Activated CD4-positive, alpha-beta T cell treated with anti-CD3 and anti-CD28 coated beads, Interleukin-2, Interleukin-6, amounts not matched to agents 100 ng/mL and 50 ng/mL, durations not matched to agents 16 hours and 8 hours (primary cell): ENCODE measurements at regions not wholly inside any gene's neighbourhood (a gene's known extent, or its start where the extent isn't known, plus 50 kb on each side); places are given as distances from the start of the nearest gene placed in this dataset.

Source experiments
- DNase-seq: peaks from one replicate; pipeline ENCODE4 v3.0.0-alpha.2; 2020

DNA sequence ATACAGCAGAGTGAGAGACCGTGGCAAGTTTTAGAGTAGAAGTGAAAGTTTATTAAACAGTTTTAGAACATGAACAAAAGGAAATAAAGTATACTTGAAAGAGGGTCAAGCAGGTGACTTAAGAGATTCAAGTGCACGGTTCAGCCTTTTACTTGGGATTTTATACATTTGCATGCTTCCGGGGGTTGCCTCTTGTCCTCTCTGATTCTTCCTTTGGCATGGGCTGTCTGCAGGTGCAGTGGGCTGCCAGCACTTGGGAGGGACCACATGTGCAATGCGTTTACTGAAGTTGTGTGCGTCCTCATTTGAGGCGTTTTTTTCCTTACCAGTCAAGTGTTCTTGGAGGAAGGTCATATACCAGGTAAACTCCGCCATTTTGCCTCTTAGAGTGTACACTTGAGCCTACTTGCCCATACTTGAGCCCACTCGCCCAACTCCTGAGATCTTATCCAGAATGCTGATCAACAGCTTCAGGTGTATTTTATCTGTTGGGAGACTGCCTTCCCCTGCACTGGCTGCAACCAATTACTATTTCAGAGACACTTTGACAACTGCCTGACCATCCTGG is 195.2 kb downstream of the IRX5 start:
- no peak for DNase-seq

DNA sequence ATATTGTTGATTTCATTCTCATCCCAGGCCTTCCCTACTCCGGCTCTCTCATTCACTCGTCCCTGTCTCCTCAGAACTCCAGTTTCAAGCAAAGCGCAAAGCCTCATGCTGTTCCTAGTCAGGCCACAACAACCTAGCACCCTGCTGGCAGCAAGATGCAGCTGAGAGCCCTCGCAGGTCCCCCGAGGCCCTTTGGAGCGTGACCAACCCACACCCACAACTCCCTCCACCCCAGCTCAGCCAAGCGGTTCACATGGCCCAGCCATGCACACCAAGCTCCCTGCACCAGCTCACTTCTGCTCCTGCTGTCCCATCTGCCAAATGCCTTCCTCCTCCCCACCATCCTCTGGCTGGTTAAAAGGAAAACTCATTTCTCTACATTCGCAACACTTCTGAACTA is 195.8 kb downstream of the IRX5 start:
- DNase-seq, result no peak

- no peak for DNase-seq
Measured at GRCh38 chr16:55130456-55130855, 193.5 kb upstream of the IRX6 start.

DNA sequence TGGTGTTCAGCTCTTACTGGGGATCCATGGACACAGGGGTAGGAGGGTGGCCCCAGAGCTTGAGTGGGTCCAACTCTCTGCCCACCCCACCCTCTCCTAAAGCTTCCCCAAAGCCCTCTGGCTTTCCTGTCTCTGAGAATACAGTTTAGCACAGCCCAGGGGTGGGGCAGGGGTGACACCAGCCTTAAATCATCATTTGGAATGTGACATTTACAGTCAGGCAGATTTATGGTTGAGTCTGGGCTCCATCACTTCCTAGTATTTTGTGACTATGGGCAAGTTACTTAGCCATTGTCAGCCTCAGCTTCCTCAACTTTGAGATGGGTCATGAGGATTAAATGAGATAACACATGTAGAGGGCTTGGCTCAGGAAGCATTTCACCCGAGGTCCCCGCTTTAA is 193.1 kb upstream of the IRX6 start:
- DNase-seq, result no peak

GRCh38 chr16:55133654-55134053 is 190.3 kb upstream of the IRX6 start:
- no peak for DNase-seq

GRCh38 chr16:55136356-55137150 is 187.4 kb upstream of the IRX6 start:
- DNase-seq, result no peak

DNA sequence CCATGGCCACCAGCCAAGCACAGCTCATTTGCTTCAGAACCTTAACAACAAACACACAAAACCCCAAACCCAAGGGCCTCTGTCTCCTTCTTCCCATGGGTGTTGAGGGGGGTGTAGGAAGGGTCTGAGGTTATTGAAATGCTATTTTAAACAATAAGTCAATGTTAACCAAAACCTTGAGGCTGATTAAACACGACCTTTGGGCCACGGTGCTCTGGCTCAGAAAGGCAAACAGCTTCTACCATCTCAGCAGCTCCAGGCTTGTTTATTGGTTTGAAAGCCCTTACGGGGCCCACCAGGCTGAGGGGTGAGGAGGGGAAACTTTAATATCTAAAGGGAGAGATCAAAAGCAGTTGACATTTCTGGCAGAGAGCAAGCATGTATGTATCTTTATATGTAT is 185.7 kb upstream of the IRX6 start:
- no peak for DNase-seq

- DNase-seq, result no peak
Measured at GRCh38 chr16:55142405-55142804, 181.6 kb upstream of the IRX6 start.

DNA sequence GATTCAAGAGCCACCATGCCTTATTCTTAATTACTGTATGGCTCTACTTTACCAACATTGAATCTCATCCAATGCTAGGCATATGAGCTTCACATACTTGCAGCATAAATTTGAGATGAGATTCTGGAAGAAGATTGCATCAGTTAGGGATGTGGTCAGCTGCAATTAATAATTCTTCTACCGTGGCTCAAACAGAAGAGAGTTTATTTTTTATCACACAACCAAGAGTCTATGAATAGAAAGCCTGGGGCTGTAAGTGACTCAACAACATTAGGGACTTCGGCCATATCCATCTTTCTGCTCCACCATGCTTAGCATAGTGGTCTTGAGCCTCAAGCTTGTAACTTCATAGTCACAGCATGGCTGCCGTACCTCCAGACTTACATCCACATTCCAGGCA is 179.4 kb upstream of the IRX6 start:
- DNase-seq, result no peak

- no peak for DNase-seq
Measured at GRCh38 chr16:55145771-55146603, 178.0 kb upstream of the IRX6 start.

DNA sequence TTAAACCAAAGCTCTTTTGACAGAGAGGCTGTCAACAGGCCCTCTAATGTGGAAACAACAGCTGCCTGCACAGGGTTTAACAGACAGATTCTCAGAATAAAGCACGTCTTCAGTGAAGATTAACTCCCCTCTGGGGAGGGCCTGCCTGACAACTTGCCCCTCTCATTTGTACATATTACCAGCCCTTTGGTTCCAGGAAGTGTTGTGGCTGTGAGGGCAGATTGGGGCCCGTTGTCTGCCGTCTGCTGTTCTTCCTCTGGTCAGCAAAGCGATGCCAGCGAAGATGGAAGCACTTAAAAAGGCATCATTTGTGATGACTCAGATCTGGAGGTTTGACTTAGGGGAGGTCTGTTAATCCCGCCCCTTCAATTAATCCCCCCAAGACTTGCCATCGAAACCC is 177.0 kb upstream of the IRX6 start:
- no peak for DNase-seq

GRCh38 chr16:55147396-55147795 is 176.6 kb upstream of the IRX6 start:
- no peak for DNase-seq

DNA sequence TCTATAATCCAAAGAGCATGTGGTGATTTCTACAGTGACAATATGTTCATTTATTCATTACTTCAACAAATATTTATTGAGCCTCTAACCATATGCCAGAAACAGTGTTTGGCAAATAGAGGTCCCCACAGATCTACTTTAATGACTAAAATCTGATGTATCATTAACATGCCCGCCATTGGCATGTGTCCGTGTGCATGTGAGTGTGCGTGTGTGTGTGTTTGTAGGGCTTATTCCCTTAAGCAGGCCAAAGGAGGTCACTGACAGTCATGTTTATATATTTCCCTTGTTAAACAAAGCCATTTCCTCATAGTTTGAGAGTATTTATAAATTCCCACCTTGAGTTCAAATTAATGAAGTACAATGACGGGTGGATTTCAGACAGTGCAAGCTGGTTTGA is 174.4 kb upstream of the IRX6 start:
- no peak for DNase-seq

- DNase-seq, result no peak
Measured at GRCh38 chr16:55151561-55152305, 172.3 kb upstream of the IRX6 start.

DNA sequence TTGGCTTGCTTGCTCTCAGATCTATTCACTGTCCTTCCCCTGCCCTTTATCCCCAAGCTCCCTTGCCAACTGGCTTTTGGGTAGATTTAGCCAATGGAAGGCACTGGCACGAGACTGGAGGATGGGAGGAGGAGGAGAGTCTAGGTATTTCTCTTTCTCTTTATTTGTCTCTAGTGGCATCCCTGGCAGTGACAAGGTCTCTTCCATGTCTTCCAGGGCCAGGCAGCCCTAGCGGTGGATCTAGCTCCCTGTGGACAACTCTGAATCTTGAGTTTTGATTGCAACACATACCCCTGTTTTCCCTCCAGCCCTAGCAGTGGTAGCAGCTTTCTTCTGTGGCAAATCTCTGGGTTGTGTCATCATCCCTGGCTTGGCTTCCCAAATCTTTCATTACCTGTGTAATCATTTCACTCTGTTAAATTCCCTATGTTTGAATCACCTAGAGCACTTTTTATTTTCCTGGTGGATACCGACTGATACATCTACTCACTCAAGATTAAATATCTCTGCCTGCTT is 171.1 kb upstream of the IRX6 start:
- DNase-seq, result no peak

GRCh38 chr16:55154262-55154661 is 169.7 kb upstream of the IRX6 start:
- DNase-seq, result no peak

DNA sequence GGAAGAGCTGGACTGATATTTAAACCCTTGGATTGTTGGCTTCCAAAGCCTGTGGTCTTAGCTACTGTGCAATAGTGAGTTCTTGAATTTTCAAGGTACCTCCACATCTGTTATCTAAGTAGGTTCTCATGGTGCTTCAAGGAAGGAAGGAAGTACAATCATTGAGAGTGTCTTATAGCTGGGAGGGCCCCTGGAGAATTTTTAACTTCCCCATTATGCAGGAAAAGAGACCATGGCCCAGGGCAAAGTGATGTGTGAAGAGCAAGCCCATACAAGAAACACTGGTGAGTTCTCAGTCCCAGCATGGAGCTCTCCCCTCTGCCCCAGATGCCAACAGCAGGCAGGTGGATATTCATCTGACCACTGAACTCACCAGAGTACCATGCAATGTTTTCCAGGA is 169.0 kb upstream of the IRX6 start:
- no peak for DNase-seq

DNA sequence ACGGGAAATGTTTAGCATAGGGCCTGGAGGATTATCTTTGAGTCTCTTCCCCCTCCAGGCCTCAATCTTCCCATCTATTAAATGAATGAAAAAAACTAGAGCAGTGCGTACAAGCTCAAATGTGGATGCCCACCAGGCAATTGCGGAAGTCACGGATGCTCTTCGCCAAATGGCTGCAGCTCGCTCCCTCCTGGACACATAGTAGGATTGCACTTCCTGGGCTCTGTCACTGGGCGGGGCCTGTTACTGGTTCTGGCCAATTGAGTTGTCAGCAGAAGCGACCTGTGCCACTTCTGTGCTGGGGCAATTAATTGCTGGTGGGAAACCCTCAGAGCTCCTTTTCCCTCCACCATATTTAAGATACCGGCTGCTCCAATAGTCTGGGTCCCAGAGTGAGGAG is 168.2 kb upstream of the IRX6 start:
- DNase-seq, result no peak

- no peak for DNase-seq
Measured at GRCh38 chr16:55169780-55170179, 154.2 kb upstream of the IRX6 start.

GRCh38 chr16:55171241-55171640 is 152.8 kb upstream of the IRX6 start:
- no peak for DNase-seq

DNA sequence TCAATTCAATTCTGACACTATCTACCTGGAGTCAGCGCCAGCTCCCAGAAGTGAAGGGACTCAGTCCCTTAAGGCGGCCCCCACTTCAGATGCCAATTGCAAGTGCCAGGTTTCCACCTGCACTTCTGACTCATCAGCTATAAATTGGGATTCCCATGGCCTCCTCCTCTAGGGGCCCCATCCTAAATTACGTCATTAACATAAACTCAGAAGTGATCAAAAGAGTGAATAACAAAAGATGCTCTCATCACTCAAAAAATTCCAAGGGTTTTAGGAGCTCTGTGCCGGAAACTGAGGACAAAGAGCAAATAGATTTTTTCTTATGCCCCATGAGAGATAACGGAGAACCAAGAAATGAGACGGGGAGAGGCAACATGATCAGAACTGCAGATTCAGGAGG is 148.6 kb upstream of the IRX6 start:
- DNase-seq, result no peak

- no peak for DNase-seq
Measured at GRCh38 chr16:55176901-55177300, 147.1 kb upstream of the IRX6 start.

DNA sequence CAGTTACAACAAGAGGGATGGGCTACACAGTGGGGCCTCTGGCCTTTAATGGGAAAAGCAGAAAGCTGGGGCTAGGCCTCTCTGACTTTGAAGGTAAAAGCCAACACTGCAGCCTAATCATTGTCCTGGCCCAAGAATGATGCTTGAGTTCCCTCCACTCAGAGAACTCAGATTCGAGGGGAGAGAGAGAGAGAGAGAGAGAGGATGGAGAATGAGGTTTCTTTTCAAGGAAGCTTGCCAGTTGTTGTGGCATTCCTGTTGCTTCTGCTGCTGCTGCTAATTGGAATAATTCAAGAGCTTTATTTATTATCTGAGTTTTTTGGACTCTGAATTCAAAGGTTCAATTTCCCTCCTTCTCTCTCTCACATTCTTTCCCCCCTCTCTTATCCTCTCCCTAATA is 144.6 kb upstream of the IRX6 start:
- DNase-seq, result no peak
